HG03575 (cell line): ENCODE measurements at regions not wholly inside any gene's neighbourhood (a gene's known extent, or its start where the extent isn't known, plus 50 kb on each side); places are given as distances from the start of the nearest gene placed in this dataset.

ENCODE experiments used
- ATAC-seq: cut with Tn5 transposase; IDR thresholded peaks from one replicate; pipeline ENCODE4 v1.9.1; 2021; ENCODE audit not compliant: unreplicated experiment, insufficient number of reproducible peaks, low FRiP score; ENCODE audit errors: extremely low read depth

DNA sequence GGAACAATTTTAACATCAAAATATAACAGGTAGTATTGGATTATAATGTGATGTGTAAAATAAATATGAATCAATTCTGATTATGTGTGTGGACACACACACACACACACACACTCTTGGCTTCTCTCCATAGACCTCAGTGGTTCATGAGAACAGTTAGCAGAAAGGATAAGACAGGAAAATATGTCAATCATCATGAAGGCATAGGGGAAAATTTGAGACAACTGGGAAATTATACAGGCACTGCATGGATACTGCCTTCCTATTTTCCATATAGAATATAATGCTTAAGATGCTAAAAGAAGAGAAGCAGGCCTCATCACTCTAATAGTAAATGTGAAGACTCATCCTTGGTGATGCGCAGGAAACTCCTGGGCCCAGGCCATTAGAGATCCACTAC is 884.5 kb downstream of the SUCLG1 start:
- ATAC-seq: no peak

DNA sequence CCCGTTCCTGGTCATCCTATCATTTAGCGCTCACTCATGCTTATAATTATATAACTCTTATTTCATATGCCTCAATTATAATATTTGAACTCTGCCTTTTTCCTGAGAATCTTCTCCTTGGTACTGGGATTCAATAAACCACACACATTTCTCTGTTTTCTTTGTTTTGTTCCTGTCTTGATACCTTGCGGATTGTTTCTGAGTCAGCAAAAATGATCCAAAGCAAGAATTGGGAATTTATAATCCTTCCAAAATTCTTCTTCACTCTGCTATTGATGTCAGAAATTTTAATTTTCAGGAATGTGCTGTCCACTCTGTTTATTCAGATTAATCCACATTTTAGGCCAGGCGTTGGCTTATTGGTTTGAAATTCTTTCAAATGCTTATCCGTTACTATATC is 886.0 kb downstream of the SUCLG1 start:
- ATAC-seq: no peak

DNA sequence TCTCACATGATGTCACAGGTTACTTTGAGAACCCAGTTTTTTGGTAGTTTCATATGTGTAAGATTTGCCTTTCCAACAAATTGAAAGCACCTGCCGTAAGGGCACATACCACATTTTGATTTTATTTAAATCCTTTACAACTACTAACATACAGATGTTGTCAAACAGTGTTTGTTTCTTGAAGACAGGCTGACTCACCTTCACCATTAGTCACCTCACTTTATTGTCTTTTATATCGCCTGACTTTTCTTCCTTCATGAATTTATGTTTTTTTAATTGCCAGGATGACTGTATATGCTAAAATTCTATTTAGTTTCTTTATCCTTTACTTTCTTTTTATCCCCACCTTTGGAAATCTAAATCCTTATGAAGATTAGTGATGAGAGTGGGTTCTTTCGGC is 886.7 kb downstream of the SUCLG1 start:
- no peak for ATAC-seq

DNA sequence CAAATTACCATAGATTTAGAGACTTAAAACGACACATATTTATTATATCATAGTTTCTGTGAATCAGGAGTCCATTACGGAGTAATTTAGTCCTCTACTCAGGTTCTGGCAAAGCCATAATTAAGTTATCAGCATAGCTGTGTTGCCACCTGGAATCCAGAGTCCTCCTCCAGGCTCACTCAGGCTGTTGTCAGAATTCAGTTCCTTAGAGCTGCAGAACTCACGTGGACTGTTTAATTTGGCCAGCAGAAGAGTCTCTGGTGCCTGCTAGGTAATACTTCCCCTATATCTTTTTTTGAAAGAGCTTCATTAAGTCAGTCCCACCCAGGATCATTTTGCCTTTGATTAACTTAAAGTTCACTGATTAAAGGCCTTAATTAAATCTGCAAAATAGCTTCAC is 891.5 kb downstream of the SUCLG1 start:
- ATAC-seq: no peak

DNA sequence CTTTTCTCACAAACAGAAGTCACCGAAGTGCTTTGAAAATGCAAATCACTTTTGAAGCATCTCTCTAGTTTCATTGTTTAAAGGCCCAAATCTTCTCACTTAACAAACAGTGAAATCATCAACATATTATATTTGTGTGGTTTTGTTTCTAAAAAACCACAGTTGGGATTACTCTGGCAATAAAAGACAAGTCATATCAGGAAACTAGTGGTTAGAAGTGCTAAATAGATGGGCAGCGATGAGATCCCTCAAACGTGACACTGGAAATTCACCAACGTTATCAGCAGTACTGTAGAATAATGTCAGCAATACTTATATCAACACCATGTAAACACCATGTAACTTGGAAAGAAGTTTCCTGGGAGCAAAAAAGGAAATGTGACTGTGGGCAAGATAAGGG is 893.5 kb downstream of the SUCLG1 start:
- ATAC-seq: no peak

DNA sequence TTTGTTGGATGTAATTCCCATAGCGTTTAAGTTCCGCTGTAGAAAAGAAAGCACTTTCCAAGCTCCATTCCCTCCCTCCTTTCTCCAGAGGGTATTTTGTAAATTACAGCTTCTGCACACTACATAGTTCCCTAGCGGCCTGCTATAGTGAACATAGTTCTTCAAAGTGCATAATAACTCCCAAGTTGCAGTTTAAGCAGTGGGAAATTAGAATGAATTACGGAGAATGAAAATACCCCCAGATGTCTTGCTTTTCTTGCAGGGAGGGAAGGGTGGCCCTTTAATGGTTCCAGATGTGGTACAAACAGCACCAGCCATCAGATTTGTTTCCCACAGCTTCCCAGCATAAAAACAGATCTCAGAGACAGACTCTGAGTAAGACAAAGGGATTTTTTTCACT is 893.9 kb downstream of the SUCLG1 start:
- no peak for ATAC-seq

DNA sequence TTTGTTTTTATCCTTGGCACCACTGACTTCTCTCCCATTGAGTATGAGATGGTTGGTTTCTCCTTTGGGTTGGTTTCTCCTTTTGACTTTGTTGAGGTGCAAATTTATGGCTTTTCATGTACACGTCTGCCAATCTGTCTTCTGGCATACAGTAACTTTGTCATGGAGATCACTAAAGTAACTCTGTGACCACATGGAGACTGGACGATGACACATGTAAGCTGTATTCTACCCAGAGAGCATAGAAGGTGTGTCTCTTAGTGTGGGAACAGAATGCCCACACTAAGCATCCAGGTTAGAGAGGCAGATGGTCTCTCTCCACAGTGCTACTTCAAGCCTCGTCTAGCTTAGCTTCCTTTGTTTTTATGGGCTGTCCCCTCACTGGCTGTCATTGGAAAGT is 897.5 kb downstream of the SUCLG1 start:
- no peak for ATAC-seq

DNA sequence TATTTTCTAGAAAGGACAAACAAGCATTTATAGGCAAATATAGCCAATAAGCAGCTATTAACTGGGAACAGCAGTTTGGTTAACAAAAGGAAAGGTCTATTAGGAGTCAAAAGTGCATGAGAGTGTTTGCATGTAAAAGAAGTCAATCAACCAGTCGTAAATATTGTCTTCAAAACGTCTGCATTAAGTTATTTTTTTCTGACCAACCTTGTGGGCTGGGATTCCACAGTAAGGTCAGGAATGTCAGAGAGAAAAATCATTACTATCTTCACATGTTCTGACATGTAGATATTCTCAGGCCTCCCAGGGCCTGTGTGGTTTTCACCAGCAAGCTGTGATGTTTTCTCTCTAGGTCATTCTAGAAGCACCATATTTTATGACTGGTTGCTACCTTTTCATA is 922.5 kb downstream of the SUCLG1 start:
- ATAC-seq: no peak

DNA sequence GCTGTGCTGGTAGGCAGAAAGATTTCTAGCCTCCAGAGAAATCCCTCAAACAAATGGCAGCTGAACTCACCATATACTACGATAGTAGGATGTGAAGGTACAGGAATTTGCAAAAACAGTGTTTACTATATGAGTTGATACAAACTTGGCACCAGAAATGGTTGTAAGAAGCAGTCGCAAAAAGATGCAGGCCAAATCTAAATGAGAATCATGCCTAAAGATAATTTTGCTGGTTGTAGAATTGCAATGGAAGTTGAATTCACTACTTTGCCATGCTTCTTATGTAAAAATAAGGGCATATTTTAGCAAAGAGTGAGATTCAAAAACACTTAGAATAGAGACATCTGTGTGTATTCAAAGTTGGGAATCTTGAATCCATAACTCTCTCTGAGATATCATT is 924.7 kb downstream of the SUCLG1 start:
- no peak for ATAC-seq

DNA sequence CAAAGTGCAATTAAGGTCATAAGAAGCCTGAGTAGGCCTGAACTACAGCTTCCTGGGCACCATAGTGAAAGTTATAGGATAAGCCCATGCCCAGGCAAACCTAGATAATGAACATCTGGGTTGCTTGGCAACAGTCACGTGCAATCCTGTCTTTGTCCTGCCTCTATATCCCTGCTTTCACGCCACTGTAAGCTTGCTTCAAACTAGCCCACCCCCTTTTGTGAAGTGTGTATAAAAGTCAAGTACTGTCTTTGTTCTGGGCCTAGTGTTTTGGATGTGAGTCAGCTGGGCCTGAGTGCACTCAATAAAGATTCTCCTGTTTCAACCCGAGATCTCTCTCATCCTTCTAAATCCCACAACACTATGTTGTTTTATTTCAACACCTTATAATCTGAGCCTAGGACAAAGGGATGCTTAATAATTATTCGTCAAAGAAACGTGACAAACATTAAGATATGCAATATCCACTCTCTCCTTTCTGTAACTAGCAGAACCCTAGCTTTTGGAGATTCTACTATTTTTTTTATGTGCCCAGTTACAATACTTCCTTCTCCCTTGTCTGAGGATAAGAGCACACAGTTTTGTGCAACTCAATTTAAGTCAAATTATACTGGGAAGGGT is 927.8 kb downstream of the SUCLG1 start:
- no peak for ATAC-seq

DNA sequence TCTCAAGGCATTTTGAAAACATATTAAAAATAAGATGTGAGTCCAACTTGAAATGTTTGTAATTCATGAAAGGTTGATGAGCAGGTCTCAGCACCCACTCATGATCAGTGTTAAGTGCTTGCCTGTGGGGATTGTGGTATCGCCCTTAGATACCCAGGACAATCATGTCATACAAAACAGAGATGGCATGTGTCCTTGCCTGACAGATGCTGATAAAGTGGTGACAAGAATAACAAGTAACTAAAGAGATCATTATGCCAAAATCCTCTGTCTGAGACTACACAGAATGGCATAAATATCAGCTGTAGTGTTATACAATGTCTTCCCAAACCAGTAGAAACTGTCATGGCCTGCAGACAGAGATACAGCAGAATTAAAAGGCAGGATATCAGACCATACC is 930.3 kb downstream of the SUCLG1 start:
- no peak for ATAC-seq

DNA sequence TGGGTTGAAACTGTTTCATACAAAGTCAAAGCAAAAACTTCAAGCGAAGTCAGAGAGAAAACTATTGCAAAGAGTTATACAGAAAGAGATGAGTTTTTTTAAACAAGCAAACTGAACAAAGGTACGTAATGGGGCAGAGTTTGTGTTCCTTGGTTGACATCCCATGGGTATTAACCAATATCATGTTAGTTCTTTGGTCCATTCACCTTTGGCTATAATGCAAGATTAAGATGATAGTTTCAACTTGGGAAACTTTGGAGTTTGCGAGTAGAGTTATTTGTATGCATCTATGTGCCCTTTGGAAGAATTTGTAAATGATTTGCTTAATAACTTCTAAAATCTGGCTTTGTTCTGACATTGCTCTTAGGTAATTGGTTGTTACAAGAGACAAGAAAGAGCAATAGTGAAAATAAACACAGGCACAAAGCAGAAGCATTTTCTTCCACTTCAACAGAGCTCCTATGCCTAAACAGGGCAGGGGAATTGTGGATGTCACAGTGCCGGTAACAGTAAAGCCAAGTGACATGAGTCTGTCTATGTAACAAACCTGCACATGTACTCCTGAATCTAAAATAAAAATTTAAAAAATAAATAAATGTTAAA is 936.1 kb downstream of the SUCLG1 start:
- no peak for ATAC-seq

DNA sequence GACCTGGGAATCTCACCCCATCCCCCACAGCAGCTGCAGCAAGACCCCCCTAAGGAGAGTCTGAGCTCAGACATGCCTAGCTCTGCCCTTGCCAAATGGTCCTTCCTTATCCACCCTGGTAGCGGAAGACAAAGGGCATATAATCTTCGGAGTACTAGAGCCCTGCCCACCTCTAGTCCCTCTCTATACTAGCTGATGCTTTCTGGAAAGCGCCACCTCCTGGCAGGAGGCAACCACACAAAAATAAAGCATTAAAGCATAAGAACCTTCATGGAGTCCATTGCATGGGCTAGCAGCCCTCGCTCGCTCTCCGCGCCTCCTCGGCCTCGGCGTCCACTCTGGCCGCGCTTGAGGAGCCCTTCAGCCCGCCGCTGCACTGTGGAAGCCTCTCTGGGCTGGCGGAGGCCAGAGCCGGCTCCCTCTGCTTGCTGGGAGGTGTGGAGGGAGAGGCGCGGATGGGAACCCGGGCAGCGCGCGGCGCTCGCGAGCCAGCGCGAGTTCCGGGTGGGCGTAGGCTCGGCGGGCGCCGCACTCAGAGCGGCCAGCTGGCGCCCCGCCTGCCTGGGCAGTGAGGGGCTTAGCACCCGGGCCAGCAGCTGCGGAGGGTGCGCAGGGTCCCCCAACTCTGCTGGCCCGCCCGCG is 941.2 kb downstream of the SUCLG1 start:
- ATAC-seq: no peak

DNA sequence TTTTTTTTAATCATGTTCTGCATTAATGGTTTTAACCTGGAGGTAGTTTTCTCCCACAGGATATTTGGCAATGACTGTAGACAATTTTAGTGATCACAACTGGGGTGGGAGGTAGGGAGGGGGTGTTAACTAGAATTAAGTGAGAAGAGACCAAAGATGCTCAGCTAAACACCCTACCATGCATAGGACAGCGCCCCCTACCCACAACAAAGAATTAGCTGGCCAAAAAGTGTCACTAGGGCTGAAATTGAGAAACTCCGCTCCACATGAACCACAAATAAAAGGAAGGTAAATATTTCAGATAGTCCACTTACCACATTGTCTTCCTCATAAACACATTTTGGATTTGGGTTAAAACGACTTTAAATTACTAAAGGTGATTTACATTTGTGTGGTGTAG is 942.6 kb downstream of the SUCLG1 start:
- ATAC-seq: no peak

DNA sequence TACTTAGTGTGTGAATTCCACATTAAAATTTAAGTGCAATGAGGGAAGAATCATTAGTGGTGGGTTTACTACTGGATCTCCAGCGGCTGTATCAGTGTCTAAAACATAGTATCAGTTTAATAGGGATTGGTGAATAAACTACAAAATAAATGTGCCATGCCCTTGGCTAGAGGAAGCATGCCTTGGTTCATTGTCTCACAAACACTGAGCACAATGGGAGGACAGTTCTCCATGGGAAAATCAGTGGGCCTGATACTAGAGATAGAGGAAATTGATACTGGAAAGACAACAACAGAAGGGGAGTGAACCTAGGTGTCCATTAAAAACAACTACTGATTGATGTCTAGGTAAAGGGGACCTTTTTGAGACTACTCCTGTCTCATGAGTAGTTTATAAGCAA is 971.6 kb downstream of the SUCLG1 start:
- no peak for ATAC-seq

DNA sequence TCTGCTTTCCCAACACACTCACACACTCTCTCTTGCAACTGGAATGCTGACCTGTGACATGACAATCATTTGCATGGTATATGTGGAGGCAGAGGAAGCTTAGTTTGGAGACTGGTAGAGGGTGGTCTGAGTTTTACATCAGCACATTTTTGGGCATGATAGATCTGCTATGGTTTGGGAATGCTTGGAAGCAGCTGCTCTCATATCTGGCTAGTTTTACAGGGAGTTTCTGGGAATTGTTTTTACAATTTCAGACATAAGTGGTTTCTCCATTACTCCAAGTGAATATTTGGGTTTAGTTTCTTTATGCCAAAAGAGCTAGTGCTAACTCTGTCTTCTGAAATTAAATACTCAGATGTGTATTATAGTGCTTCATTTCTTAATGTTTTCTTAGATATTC is 977.6 kb downstream of the SUCLG1 start:
- ATAC-seq: no peak

DNA sequence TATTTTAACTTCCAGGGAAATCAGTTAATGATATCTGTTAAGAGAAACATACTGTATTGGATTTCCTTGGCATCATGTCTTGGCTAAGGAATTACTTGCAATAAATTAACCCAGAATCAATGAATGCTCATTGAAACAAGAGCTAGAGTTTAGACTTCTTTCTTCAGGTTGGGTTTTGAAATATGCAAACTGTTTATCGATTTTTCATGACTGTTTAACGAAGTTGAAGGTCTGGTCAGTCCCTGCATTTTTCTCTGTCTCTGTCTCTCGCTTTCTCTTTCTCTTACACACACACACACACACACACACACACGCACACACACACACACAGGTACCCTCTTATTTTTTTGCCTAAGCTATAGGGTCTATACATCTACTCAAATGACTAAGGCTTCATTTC is 981.0 kb downstream of the SUCLG1 start:
- ATAC-seq: no peak

DNA sequence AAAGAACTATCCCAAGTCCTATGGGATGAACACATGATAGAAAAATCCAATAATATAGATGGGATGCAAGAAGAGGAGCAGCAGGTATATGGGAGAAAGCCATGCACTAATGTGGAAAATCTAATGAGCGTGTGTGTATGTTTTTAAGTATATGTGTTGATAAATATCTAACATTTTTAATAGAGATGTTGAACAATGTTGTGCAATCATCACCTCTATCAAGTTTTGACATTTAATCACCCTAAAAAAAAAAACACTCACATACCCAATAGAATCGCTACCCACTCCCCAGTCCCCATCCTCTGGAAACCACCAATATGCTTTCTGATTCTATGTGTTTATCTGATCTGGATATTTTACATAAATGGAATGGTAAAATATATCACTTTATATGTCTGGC is 983.7 kb downstream of the SUCLG1 start:
- no peak for ATAC-seq

DNA sequence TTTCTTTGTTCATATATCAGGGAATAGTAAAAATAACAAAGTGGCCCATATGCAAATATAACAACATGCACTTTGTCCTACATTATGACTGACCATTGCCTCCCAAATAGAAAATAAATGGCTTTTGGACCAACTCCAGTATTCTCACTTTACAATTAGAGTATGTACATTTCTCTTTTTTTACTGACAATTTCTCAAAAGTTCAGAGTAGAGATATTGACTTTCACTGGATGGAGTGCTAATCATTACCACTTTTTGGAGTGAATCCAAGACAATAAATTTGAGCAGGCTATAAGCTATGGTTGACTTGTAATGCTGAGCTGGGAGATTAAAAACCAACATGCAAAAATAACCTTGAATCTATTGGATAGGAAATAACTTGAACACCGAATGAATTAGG is 987.4 kb downstream of the SUCLG1 start:
- no peak for ATAC-seq

DNA sequence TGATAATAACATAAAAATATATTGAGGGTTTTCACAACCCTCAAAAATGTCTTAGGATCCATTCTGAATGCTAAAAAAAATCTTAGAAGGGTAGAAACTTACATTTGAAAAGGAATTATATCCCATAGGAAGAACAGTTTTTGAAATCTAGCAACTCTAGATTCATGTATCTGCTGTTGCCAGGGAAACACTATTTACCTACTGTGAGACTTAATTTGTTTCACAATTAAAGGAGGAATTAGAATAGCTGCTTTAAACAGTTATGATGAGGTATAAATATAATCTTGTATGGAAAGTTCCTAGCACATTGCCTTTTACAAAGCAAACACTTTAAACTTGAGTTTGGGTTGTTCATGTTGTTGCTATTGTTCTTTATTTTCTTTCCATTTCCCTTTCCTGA is 988.2 kb downstream of the SUCLG1 start:
- no peak for ATAC-seq

DNA sequence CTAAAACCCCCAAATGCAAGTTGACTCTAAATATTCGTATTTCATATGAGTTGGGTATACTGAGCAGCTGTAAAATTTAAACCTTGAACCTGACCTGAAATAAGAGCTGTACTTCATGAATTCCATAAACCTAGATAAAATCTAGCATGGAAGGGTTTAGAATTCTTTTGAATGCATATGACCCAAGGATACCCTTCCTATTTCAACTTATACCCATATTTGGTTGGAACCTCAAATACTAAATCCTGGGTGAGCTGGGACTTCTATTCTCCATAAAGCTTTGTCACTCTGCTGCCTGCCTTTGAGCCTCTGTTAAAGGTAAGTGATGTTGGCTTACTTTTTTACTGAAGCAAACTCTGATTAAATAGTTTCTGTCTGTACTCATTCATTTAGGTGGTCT is 994.6 kb downstream of the SUCLG1 start:
- ATAC-seq: no peak
